ENCODE measurements at regions not wholly inside any gene's neighbourhood (a gene's known extent, or its start where the extent isn't known, plus 50 kb on each side); places are given as distances from the start of the nearest gene placed in this dataset.

DNA sequence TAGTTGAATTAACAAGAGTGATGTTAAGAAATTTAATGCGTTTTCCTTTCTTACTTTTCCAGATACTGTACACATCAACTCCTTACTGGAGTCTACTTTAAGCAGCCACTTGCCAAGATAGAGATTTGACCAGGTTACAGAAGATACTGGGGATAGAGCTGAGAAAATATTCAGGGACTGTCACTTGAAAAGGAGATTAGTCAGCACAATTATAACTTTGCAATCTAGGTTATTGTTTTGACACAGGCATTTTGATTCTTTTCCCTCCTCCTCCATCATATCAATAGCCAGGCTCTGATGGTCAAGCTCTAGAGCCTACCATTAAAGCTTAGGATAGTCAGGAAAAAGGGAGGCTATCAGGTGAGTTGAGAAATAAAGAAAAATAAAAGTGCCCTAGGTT lies 345.9 kb upstream of the ITGA1 start (continued):
- TF ChIP-seq, protein P1, sequence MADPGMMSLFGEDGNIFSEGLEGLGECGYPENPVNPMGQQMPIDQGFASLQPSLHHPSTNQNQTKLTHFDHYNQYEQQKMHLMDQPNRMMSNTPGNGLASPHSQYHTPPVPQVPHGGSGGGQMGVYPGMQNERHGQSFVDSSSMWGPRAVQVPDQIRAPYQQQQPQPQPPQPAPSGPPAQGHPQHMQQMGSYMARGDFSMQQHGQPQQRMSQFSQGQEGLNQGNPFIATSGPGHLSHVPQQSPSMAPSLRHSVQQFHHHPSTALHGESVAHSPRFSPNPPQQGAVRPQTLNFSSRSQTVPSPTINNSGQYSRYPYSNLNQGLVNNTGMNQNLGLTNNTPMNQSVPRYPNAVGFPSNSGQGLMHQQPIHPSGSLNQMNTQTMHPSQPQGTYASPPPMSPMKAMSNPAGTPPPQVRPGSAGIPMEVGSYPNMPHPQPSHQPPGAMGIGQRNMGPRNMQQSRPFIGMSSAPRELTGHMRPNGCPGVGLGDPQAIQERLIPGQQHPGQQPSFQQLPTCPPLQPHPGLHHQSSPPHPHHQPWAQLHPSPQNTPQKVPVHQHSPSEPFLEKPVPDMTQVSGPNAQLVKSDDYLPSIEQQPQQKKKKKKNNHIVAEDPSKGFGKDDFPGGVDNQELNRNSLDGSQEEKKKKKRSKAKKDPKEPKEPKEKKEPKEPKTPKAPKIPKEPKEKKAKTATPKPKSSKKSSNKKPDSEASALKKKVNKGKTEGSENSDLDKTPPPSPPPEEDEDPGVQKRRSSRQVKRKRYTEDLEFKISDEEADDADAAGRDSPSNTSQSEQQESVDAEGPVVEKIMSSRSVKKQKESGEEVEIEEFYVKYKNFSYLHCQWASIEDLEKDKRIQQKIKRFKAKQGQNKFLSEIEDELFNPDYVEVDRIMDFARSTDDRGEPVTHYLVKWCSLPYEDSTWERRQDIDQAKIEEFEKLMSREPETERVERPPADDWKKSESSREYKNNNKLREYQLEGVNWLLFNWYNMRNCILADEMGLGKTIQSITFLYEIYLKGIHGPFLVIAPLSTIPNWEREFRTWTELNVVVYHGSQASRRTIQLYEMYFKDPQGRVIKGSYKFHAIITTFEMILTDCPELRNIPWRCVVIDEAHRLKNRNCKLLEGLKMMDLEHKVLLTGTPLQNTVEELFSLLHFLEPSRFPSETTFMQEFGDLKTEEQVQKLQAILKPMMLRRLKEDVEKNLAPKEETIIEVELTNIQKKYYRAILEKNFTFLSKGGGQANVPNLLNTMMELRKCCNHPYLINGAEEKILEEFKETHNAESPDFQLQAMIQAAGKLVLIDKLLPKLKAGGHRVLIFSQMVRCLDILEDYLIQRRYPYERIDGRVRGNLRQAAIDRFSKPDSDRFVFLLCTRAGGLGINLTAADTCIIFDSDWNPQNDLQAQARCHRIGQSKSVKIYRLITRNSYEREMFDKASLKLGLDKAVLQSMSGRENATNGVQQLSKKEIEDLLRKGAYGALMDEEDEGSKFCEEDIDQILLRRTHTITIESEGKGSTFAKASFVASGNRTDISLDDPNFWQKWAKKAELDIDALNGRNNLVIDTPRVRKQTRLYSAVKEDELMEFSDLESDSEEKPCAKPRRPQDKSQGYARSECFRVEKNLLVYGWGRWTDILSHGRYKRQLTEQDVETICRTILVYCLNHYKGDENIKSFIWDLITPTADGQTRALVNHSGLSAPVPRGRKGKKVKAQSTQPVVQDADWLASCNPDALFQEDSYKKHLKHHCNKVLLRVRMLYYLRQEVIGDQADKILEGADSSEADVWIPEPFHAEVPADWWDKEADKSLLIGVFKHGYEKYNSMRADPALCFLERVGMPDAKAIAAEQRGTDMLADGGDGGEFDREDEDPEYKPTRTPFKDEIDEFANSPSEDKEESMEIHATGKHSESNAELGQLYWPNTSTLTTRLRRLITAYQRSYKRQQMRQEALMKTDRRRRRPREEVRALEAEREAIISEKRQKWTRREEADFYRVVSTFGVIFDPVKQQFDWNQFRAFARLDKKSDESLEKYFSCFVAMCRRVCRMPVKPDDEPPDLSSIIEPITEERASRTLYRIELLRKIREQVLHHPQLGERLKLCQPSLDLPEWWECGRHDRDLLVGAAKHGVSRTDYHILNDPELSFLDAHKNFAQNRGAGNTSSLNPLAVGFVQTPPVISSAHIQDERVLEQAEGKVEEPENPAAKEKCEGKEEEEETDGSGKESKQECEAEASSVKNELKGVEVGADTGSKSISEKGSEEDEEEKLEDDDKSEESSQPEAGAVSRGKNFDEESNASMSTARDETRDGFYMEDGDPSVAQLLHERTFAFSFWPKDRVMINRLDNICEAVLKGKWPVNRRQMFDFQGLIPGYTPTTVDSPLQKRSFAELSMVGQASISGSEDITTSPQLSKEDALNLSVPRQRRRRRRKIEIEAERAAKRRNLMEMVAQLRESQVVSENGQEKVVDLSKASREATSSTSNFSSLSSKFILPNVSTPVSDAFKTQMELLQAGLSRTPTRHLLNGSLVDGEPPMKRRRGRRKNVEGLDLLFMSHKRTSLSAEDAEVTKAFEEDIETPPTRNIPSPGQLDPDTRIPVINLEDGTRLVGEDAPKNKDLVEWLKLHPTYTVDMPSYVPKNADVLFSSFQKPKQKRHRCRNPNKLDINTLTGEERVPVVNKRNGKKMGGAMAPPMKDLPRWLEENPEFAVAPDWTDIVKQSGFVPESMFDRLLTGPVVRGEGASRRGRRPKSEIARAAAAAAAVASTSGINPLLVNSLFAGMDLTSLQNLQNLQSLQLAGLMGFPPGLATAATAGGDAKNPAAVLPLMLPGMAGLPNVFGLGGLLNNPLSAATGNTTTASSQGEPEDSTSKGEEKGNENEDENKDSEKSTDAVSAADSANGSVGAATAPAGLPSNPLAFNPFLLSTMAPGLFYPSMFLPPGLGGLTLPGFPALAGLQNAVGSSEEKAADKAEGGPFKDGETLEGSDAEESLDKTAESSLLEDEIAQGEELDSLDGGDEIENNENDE (IDR thresholded peaks at IDR 0.05; ENCODE audit: insufficient replicate concordance, low read length): no peak
- TF ChIP-seq RAD21 (IDR thresholded peaks at IDR 0.05 in 1 of 2, conservative IDR thresholded peaks at IDR 0.05 in 1 of 2; ENCODE audit: low read depth in 2 of 2, low read length in 2 of 2): no peak
- no peak for TF ChIP-seq EGR1 (IDR thresholded peaks at IDR 0.05; ENCODE audit: borderline replicate concordance, low read depth, low read length)
- no peak for TF ChIP-seq CBX5 (IDR thresholded peaks at IDR 0.05; ENCODE audit: low read depth, low read length)
- no peak for TF ChIP-seq RNF2 (IDR thresholded peaks at IDR 0.05; ENCODE audit: borderline replicate concordance, low read depth, low read length, missing control alignments, poor library complexity, severe bottlenecking)
- no peak for TF ChIP-seq ZNF274 (IDR thresholded peaks at IDR 0.05; ENCODE audit: borderline replicate concordance, extremely low read depth, low read length)
- no peak for TF ChIP-seq HDAC2 (IDR thresholded peaks at IDR 0.05; ENCODE audit: borderline replicate concordance in 1 of 2, low read depth in 2 of 2, low read length in 2 of 2)
- no peak for TF ChIP-seq SIX5 (IDR thresholded peaks at IDR 0.05; ENCODE audit: low read depth, low read length)
- TF ChIP-seq BCL11A (IDR thresholded peaks at IDR 0.05; ENCODE audit: low read depth in 2 of 2, low read length in 2 of 2): no peak

All from H1 (cell line).